ENCODE measurements at regions not wholly inside any gene's neighbourhood (a gene's known extent, or its start where the extent isn't known, plus 50 kb on each side); places are given as distances from the start of the nearest gene placed in this dataset.
"Not testable (repeated sequence)": the region's sequence is repeated elsewhere in the genome, so short reads cannot be mapped to it uniquely, and the experiment has no call there.

DNA sequence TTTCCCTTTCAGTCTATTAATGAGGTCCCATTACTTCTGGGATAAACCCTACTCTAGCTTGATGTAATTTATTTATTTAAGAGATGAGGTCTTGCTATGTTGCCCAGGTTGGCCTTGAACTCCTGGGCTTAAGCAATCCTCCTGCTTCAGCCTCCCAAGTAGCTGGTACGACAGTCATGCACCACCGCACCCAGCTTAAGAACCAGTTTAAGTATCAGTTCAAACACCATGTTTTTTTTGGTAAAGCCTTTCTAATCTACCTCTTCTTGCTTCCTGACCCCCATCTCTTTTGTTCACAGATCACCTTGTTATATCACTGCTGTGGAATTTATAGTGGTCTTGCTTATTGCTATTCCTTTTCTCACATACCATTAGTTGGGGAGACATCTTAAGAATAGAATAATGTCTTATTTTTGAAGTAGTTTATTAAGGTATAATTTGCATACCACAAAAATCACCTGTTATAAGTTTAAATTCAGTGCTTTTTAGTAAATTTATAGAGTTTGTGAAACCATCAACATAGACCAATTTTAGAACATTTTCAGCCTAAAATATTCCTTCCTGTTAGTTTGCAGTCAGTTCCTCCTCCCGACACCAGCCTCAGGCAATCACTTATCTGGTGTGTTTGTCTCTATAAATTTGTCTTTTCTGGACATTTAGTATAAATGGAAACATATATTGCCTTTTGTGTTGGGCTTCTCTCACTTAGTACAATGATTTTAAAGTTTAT, 257.9 kb downstream of the PDCD6IP start:
- Mint-ChIP-seq H3K4me3 (no peak overlapping the region), H3K27me3 (peaks cover 3% of the 10 kb centered on the region), H3K27ac (no peak overlapping the region), H3K36me3 (no peaks in the 10 kb centered on the region), H3K9me3 (no peaks in the 10 kb centered on the region), H3K4me1 (no peaks in the 10 kb centered on the region)

DNA sequence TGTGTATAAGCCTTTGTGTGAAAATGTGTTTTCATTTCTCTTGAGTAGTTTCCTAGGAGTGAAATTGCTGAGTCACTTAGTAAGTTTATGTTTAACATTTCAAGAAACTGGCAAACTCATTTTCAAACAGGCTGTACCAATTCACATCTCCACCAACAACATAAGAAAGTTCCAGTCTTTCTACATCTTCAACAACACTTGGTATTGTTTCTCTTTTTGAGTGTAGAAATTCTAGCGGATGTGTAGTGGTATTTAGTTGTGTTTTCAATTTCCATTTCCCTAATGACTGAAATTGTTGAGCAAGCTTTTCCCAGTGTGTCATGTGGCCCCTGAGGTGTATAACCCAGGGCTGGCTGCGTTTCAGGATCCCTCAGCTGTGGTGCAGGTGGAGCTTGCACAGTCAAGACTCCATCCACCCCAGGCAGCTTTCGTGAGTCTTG, 258.5 kb downstream of the PDCD6IP start:
- no peaks in the 10 kb centered on the region for H3K9me3 Mint-ChIP-seq
- H3K4me1 Mint-ChIP-seq, result no peaks in the 10 kb centered on the region
- no peaks in the 10 kb centered on the region for H3K36me3 Mint-ChIP-seq
- H3K27me3 Mint-ChIP-seq, result peaks cover 3% of the 10 kb centered on the region
- no peak overlapping the region for H3K4me3 Mint-ChIP-seq
- no peak overlapping the region for H3K27ac Mint-ChIP-seq

DNA sequence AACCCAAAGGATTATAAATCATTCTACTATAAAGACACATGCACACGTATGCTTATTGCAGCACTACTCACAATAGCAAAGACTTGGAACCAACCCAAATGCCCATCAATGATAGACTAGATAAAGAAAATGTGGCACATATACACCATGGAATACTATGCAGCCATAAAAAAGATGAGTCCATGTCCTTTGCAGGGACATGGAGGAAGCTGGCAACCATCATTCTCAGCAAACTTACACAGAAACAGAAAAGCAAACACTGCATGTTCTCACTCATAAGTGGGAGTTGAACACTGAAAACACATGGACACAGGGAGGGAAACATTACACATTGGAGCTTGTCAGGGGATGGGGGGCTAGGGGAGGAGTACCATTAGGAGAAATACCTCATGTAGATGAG, 262.6 kb downstream of the PDCD6IP start:
- not testable (repeated sequence) for H3K27ac Mint-ChIP-seq, H3K4me1 Mint-ChIP-seq, H3K4me3 Mint-ChIP-seq, H3K9me3 Mint-ChIP-seq, H3K36me3 Mint-ChIP-seq, H3K27me3 Mint-ChIP-seq

DNA sequence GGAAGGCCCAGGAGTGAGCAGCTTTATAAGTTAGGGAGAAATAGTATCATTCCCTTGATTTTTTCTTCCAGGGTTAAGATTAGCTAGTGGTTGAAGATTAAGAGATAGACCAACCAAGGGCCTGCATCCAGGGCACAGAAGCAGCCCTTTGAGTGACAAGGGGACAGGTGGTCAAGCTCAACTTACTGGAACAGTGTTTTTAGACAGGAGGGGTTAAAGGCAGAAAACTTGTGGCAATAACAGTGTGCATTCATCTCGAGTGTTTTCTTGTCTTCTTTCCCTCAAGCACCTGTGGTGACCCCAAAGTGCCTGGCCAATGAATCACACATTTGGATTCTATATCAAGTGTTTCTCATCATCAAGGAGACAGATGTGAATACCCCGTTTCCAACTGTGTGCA, 267.5 kb downstream of the PDCD6IP start:
- H3K27ac Mint-ChIP-seq, result no peak overlapping the region
- H3K36me3 Mint-ChIP-seq, result no peaks in the 10 kb centered on the region
- H3K4me3 Mint-ChIP-seq, result no peak overlapping the region
- no peaks in the 10 kb centered on the region for H3K4me1 Mint-ChIP-seq
- no peaks in the 10 kb centered on the region for H3K9me3 Mint-ChIP-seq
- H3K27me3 Mint-ChIP-seq, result peaks cover 1% of the 10 kb centered on the region

DNA sequence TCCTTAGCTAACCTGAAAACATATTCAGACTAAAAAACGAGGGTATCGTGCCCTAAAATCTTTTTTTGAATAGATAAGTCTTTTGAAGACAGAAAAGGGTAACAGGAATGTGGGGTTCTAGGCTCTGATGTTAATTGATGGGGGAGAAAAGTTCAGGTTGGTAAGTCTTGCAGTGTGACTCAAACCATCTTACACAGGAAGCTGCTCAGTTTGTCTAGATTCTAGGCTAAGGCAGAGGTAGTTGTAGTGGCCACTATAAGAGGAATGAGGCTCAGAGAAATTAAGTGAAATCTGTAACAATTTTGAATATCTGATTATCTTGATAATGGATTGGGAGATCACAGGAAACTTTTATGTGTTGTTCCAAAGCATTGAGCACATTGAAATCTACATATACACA, 267.9 kb downstream of the PDCD6IP start:
- Mint-ChIP-seq H3K27me3 (peaks cover 1% of the 10 kb centered on the region), H3K4me3 (no peak overlapping the region), H3K27ac (no peak overlapping the region), H3K4me1 (no peaks in the 10 kb centered on the region), H3K9me3 (no peaks in the 10 kb centered on the region), H3K36me3 (no peaks in the 10 kb centered on the region)

DNA sequence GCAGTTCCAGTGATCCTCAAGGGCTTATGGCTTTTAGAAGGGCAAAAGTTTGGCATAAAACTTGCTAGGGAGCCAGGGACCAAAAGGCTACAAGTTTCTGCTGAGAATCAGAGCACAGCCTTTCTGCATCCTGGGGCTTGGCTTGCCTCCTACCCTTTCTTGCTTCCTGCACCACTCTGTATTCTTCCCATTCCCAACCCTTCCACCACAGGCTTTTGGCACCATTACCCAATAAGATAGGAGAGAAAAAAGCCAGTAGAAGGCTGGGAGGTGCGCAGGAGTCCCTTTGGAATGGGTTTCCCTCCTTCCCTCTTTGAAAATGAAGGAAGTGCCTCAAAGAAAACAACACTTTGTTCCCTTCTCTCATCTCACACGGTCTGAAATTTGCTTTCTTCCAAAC, 268.6 kb downstream of the PDCD6IP start:
- Mint-ChIP-seq H3K27ac (no peak overlapping the region), H3K4me1 (no peaks in the 10 kb centered on the region), H3K27me3 (peaks cover 1% of the 10 kb centered on the region)

DNA sequence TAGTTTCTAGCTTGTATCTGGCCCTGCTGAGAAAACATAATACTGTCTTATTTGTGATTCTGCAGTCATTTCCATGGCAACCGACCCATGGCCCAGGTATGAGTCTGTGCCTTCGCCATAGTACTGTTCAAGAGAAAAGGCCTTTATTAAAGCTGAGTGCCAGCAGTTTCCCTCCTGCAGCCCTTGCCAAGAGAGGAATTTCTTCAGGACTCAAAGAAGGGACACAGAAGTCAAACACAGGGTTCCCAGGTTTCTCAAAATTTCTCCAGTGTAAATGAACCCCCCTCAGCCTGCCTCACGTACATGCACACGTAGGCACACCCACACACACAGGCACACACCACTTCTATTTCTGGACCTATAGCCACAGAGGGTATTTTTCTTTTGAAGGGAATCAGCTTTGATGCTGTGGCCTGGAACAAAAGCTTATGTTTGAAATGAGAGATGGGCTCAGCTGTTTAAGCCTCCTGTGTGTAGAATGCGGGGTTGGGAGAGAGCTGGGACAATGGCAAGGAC, 269.2 kb downstream of the PDCD6IP start:
- H3K27ac Mint-ChIP-seq, result no peak overlapping the region
- no peaks in the 10 kb centered on the region for H3K4me1 Mint-ChIP-seq
- no peak overlapping the region for H3K4me3 Mint-ChIP-seq
- H3K9me3 Mint-ChIP-seq, result no peaks in the 10 kb centered on the region
- peaks cover 1% of the 10 kb centered on the region for H3K27me3 Mint-ChIP-seq
- no peaks in the 10 kb centered on the region for H3K36me3 Mint-ChIP-seq

More for the DNA sequence above, 268.6 kb downstream of the PDCD6IP start:
- no peaks in the 10 kb centered on the region for H3K9me3 Mint-ChIP-seq
- no peaks in the 10 kb centered on the region for H3K36me3 Mint-ChIP-seq
- H3K4me3 Mint-ChIP-seq, result no peak overlapping the region

DNA sequence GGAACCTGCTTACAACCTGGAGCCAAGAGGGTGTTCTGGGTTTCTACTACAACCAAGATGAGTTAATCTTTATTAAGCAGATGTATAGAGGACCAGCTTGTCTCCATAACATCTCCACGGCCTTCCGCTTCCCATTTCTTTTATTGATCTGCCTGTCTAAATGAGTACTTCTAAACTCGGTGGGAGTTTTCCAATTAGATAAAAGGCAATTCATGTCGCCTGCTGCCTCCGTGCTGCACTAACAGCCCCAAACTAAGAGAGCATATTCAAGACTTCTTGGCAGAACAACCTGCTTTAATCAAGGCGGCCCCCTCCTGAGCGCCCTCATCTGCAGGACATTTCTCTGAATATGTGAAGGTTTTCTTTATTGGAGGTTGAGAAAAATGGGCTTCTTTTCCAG, 270.1 kb downstream of the PDCD6IP start:
- Mint-ChIP-seq H3K27me3 (no peaks in the 10 kb centered on the region), H3K36me3 (no peaks in the 10 kb centered on the region), H3K4me3 (no peak overlapping the region), H3K4me1 (no peaks in the 10 kb centered on the region), H3K27ac (no peak overlapping the region), H3K9me3 (no peaks in the 10 kb centered on the region)

DNA sequence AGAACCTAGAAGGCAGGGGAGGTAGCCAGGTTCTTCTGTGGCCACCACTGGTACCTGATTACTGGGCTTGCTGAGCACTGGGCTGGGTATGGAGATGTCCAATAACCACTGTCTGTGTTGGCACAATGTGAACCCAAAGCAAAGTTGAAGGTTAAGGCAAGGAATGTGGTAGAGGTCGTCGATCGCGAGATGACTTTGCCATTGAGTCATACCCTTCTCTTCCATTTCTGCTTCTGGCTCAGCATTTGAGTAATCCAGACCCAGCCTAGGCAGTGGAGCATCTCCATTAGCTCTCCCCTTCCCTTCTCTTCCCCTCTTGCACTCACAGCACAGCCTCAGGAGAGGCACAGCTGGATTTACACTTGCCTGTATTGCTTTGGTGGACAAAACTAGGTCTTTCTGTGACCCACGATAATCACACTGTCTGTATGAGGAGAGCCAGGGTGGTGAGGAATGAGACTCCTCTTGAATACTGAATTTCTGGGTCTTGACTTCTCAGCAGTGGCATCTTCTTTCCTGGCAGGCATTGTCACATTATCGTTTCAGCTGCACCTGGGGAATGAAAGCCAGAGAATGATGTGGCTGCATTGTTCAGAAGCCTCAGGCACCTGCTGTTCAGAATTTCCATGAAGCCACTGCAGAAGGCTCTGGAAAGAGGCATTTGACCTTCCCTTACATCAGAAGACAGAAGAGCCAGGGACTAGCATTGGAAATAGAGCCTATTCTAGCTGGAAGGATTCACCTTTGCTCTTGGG, 272.6 kb downstream of the PDCD6IP start:
- Mint-ChIP-seq H3K9me3 (no peaks in the 10 kb centered on the region), H3K36me3 (no peaks in the 10 kb centered on the region), H3K27me3 (no peaks in the 10 kb centered on the region), H3K4me3 (no peak overlapping the region), H3K4me1 (no peaks in the 10 kb centered on the region), H3K27ac (no peak overlapping the region)

DNA sequence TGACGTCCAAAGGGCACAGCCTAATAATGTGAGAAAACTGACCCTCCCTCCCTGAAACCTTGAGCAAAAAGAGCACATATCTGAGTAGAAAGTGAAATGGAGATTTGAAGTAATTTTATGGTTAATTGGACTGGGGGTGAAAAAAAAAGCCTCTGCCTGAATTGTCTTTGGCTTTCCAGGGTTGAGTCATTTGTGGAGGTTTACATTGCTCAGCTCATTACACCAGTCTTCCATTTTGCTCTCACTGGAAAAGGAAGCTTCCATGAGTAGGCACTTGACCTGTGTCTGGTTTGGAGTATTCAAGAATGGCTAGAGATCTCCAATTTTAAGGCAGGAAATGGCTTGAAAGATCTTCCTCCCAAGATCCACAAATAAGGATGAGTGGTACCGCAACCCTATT, 273.9 kb downstream of the PDCD6IP start:
- Mint-ChIP-seq H3K36me3 (no peaks in the 10 kb centered on the region), H3K4me3 (no peak overlapping the region), H3K4me1 (no peaks in the 10 kb centered on the region), H3K27me3 (no peaks in the 10 kb centered on the region), H3K9me3 (no peaks in the 10 kb centered on the region), H3K27ac (no peak overlapping the region)

DNA sequence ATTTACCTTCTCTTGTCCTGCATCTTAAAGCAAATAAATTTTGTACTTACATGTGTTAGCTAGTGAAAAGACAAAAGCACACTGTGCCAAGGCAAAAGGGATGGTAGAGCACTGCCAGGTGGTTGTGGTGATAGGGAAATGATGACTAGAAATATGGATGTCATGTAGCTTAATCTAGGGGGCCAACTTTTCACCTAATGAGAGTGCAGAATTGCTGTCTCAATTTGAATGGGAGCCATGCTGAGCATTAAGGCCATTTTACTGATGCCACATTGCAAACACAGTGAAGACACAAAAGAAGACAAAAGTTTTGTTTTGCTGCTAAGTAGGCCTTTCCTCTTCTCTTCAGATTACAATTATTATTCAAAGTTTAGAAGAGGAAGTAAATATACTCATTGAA, 274.7 kb downstream of the PDCD6IP start:
- H3K36me3 Mint-ChIP-seq, result no peaks in the 10 kb centered on the region
- H3K27ac Mint-ChIP-seq, result no peak overlapping the region
- H3K9me3 Mint-ChIP-seq, result no peaks in the 10 kb centered on the region
- H3K4me1 Mint-ChIP-seq, result no peaks in the 10 kb centered on the region
- H3K27me3 Mint-ChIP-seq, result no peaks in the 10 kb centered on the region
- no peak overlapping the region for H3K4me3 Mint-ChIP-seq

DNA sequence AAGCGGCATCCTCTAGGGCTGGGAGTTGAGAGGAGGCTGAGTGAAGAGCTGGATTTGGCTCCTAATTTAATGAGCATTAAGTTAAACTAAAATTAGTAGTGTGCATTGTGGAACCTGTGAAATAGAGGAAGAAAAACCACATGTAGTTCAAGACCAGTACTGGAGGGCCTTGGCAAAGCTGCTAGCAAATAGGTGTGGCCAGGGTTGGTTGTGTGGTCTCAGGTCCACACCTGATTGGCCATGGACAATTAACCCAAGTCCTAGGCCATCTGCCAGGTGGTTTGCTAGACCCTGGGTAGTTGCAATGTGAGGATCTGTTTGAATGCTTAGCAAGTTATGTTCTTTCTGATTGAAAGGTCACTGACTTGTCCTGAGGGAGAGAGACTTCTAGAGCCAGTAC, 275.5 kb downstream of the PDCD6IP start:
- no peaks in the 10 kb centered on the region for H3K36me3 Mint-ChIP-seq
- H3K4me1 Mint-ChIP-seq, result no peaks in the 10 kb centered on the region
- H3K9me3 Mint-ChIP-seq, result no peaks in the 10 kb centered on the region
- no peaks in the 10 kb centered on the region for H3K27me3 Mint-ChIP-seq
- H3K27ac Mint-ChIP-seq, result no peak overlapping the region
- no peak overlapping the region for H3K4me3 Mint-ChIP-seq

DNA sequence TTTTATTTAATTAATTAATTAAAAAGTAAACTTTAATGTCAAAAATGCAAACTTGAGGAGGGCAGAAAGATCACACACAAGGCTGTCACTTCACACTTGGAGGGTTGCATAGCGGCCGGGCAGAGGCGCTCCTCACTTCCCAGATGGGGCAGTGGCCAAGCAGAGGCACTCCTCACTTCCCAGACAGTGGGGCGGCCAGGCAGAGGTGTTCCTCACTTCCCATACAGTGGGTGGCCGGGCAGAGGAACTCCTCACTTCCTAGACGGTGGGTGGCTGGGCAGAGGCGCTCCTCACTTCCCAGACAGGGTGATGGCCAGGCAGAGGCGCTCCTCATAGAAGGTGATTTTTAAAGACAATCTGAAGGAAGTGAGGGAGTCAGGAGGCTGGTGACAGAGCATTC, 277.5 kb downstream of the PDCD6IP start:
- H3K4me3 Mint-ChIP-seq, result no peak overlapping the region
- no peaks in the 10 kb centered on the region for H3K9me3 Mint-ChIP-seq
- H3K27me3 Mint-ChIP-seq, result peaks cover 2% of the 10 kb centered on the region
- no peak overlapping the region for H3K27ac Mint-ChIP-seq
- H3K36me3 Mint-ChIP-seq, result no peaks in the 10 kb centered on the region
- H3K4me1 Mint-ChIP-seq, result no peaks in the 10 kb centered on the region

DNA sequence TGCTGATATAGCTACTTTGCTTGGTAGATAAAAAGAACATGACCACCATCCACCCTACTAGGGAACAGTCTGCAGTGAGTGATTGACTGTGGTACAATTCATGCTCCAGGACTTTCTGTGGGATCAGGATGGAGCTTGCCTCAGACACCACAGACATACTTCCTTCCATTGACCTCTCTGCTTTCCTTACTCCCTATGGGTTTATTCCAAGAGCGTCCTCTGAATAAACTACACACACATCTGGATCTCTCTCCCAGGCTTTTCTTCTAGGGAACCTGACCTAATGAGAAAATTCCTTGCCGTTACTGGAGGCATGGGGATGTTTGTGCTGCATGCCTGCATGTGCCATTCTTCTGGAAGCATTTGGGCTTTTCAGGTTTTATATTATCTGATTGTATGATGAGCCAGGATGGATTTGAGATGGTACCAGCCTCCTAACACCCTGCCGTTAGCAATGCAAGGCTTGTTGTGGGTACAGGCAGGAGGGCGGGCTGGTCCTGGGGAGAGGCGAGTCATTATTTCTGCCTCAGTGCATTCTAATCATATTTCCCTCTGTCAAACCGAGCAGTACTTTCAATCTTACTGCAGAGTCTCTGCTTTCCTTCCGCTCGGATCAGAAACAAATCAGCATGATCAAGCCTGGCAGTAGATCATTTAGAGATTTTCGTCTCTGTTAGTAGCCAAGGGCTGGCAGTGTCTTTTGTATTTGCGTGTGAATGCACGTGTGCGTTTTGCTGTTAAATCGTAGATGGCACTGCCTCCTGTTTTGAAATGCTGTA, 279.2 kb downstream of the PDCD6IP start:
- peaks cover 2% of the 10 kb centered on the region for H3K27me3 Mint-ChIP-seq
- no peaks in the 10 kb centered on the region for H3K4me1 Mint-ChIP-seq
- H3K9me3 Mint-ChIP-seq, result no peaks in the 10 kb centered on the region
- H3K36me3 Mint-ChIP-seq, result no peaks in the 10 kb centered on the region
- H3K27ac Mint-ChIP-seq, result no peak overlapping the region
- no peak overlapping the region for H3K4me3 Mint-ChIP-seq

DNA sequence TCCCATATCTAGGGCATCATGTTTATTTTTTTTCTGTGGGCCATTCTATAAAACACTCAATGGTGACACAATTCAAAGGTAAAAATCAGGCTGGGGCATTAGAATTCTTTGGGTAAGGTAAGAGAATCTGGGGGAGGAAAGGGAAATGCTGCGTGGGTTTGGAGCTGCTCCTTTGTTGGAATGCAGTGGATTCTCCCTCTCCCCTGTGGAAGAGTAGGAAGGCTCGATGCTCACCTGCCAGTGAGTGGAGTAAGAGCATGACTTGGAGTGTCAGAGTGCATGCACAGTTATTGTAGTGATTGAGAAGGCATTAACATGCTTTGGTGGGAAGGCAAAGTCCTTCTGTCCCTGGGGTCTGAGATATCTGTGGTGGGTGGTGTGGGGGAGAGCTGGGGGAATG, 280.0 kb downstream of the PDCD6IP start:
- Mint-ChIP-seq H3K27ac (no peak overlapping the region), H3K36me3 (no peaks in the 10 kb centered on the region)

DNA sequence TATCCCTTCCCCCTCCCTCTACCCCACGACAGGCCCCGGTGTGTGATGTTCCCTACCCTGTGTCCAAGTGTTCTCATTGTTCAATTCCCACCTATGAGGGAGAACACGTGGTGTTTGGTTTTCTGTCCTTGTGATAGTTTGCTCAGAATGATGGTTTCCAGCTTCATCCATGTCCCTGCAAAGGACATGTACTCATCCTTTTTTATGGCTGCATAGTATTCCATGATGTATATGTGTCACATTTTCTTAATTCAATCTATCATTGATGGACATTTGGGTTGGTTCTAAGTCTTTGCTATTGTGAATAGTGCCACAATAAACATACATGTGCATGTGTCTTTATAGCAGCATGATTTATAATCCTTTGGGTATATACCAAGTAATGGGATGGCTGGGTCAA, 281.4 kb downstream of the PDCD6IP start:
- not testable (repeated sequence) for H3K4me1 Mint-ChIP-seq

More for the DNA sequence above, 280.0 kb downstream of the PDCD6IP start:
- no peaks in the 10 kb centered on the region for H3K9me3 Mint-ChIP-seq
- no peak overlapping the region for H3K4me3 Mint-ChIP-seq
- no peaks in the 10 kb centered on the region for H3K4me1 Mint-ChIP-seq
- peaks cover 2% of the 10 kb centered on the region for H3K27me3 Mint-ChIP-seq

More for the DNA sequence above, 281.4 kb downstream of the PDCD6IP start:
- not testable (repeated sequence) for H3K9me3 Mint-ChIP-seq, H3K4me3 Mint-ChIP-seq, H3K27me3 Mint-ChIP-seq, H3K27ac Mint-ChIP-seq, H3K36me3 Mint-ChIP-seq

All from activated naive CD4-positive, alpha-beta T cell treated with anti-CD3 and anti-CD28 coated beads, Interleukin-2, amount 50 U/mL, for 24 hours (primary cell).